MM.1S (cell line): ENCODE measurements at regions not wholly inside any gene's neighbourhood (a gene's known extent, or its start where the extent isn't known, plus 50 kb on each side); places are given as distances from the start of the nearest gene placed in this dataset.

Experiments used
- DNase-seq: peaks from one replicate; pipeline ENCODE4 v3.0.0-alpha.2; 2015
- H2AFZ ChIP-seq: fragments of 300-600 bp; sonication (generic); 2 replicates; pipeline ENCODE4 v1.6.0; 2016; ENCODE audit warnings: antibody characterized with exemption, low read length
- H3F3A ChIP-seq: fragments of 300-600 bp; sonication (generic); 2 replicates; pipeline ENCODE4 v1.6.1; 2016; ENCODE audit warnings: mild to moderate bottlenecking, antibody characterized with exemption, low read length, moderate library complexity, mixed read lengths; ENCODE audit not compliant: insufficient read depth
- H3K27ac ChIP-seq: fragments of 300-600 bp; sonication (generic); 2 replicates; pipeline ENCODE4 v1.5.1; 2016; ENCODE audit warnings: mild to moderate bottlenecking, low read length
- H3K27me3 ChIP-seq: fragments of 300-600 bp; sonication (generic); replicated peaks from 2 replicates; pipeline ENCODE4 v1.6.0; 2016; ENCODE audit warnings: low read length; ENCODE audit not compliant: insufficient read depth
- H3K36me3 ChIP-seq: fragments of 300-600 bp; sonication (generic); replicated peaks from 2 replicates; pipeline ENCODE4 v1.6.1; 2016; ENCODE audit warnings: mild to moderate bottlenecking, low read length, mixed read lengths; ENCODE audit not compliant: insufficient read depth
- H3K4me1 ChIP-seq: fragments of 300-600 bp; sonication (generic); 2 replicates; pipeline ENCODE4 v1.6.1; 2016; ENCODE audit warnings: low read length, mixed read lengths
- H3K4me2 ChIP-seq: fragments of 300-600 bp; sonication (generic); 2 replicates; pipeline ENCODE4 v1.6.0; 2016; ENCODE audit warnings: low read depth, low read length
- H3K4me3 ChIP-seq: fragments of 300-600 bp; sonication (generic); 2 replicates; pipeline ENCODE4 v1.5.1; 2016; ENCODE audit warnings: low read length, mixed read lengths
- H3K79me2 ChIP-seq: fragments of 300-600 bp; sonication (generic); 2 replicates; pipeline ENCODE4 v1.6.1; 2016; ENCODE audit warnings: mixed run types, low read length, mixed read lengths
- H3K9ac ChIP-seq: fragments of 300-600 bp; sonication (generic); 2 replicates; pipeline ENCODE4 v1.6.1; 2016; ENCODE audit warnings: low read length, mixed read lengths
- H3K9me2 ChIP-seq: fragments of 300-600 bp; sonication (generic); replicated peaks from 2 replicates; pipeline ENCODE4 v1.6.1; 2016; ENCODE audit warnings: mild to moderate bottlenecking, low read length, mixed read lengths; ENCODE audit not compliant: insufficient read depth
- H3K9me3 ChIP-seq: fragments of 300-600 bp; sonication (generic); replicated peaks from 2 replicates; pipeline ENCODE4 v1.6.1; 2016; ENCODE audit warnings: mild to moderate bottlenecking, low read length, mixed read lengths; ENCODE audit not compliant: insufficient read depth
- H4K20me1 ChIP-seq: fragments of 300-600 bp; sonication (generic); 2 replicates; pipeline ENCODE4 v1.6.1; 2016; ENCODE audit warnings: mild to moderate bottlenecking, low read length, moderate library complexity, mixed read lengths; ENCODE audit not compliant: insufficient read depth
- EZH2 ChIP-seq: fragments of 300-600 bp; sonication (generic); optimal IDR thresholded peaks from 2 replicates; pipeline ENCODE3; 2017; ENCODE audit warnings: low read depth, mild to moderate bottlenecking, antibody characterized with exemption, low read length, mixed read lengths
- EZH2phosphoT487 ChIP-seq: fragments of 300-600 bp; sonication (generic); IDR thresholded peaks from 2 replicates; pipeline ENCODE4 v1.6.1; 2018; ENCODE audit warnings: antibody characterized with exemption, low read length
- TF ChIP-seq, protein P1 (sequence below): fragments of 300-600 bp; sonication (generic); IDR thresholded peaks from 2 replicates; pipeline ENCODE4 v1.5.1; 2016; ENCODE audit warnings: antibody characterized with exemption, low read length, mixed read lengths

DNA sequence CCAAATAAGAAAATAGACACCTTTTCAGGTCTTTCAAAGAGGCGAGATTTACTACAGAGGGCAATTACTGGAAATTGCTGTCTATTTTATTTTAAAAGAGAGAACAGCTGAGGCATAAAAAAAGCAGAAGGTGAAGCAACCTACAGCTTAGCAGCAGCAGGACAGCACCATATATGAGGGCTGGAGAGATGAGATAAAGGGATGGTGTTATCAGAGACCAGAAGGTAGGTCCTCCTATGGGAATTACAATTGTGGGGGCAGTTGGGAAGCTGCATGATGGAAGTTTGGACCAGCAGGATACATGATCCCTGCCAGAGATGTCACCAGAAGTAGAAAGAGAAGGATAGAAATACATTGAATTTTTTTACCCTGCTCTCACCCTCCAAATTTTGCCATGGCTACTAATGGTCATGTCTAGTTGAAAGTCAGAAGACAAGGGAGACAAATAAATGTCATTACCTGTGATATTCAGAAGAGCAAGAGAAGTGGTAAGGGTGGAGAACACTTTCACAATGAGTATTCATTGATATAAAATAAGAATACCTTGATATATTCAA is 77.2 kb upstream of the CALCR start:
- Histone ChIP-seq H3K9me3 (no peaks in the 10 kb centered on the region), H3K27me3 (no peaks in the 10 kb centered on the region), H3K27ac (no peak overlapping the region), H4K20me1 (no peaks in the 10 kb centered on the region), H3K79me2 (no peaks in the 10 kb centered on the region), H3K4me2 (no peak overlapping the region), H3K9me2 (no peaks in the 10 kb centered on the region), H2AFZ (no peak overlapping the region), H3K9ac (no peak overlapping the region), H3K4me1 (no peaks in the 10 kb centered on the region), H3K36me3 (no peaks in the 10 kb centered on the region), H3F3A (no peaks in the 10 kb centered on the region), H3K4me3 (no peak overlapping the region)
- no peak for DNase-seq
- TF ChIP-seq EZH2phosphoT487: no peak
- TF ChIP-seq, protein P1, sequence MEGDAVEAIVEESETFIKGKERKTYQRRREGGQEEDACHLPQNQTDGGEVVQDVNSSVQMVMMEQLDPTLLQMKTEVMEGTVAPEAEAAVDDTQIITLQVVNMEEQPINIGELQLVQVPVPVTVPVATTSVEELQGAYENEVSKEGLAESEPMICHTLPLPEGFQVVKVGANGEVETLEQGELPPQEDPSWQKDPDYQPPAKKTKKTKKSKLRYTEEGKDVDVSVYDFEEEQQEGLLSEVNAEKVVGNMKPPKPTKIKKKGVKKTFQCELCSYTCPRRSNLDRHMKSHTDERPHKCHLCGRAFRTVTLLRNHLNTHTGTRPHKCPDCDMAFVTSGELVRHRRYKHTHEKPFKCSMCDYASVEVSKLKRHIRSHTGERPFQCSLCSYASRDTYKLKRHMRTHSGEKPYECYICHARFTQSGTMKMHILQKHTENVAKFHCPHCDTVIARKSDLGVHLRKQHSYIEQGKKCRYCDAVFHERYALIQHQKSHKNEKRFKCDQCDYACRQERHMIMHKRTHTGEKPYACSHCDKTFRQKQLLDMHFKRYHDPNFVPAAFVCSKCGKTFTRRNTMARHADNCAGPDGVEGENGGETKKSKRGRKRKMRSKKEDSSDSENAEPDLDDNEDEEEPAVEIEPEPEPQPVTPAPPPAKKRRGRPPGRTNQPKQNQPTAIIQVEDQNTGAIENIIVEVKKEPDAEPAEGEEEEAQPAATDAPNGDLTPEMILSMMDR: no peak

DNA sequence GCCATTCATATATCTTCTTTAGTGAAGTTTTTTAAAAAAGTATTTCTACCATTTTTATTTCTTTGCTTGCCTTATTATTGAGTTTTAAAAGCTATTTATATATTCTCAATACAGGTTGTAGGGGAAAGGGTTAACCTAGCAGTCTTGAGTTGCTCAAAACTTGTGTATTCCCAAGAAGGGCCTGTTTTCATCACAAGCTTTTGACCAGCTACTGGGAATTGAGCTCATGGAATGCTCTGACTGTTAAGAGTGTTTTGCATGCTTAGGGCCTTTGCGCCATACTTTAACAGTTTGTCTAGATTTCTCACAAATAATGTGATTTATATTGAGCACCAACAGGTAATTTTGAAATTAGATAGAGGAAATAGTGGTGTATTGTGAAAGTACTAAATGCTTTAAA is 72.0 kb upstream of the CALCR start:
- Histone ChIP-seq H3K27ac (no peak overlapping the region), H3K36me3 (no peaks in the 10 kb centered on the region), H4K20me1 (no peaks in the 10 kb centered on the region), H3K4me2 (no peak overlapping the region), H3K79me2 (no peaks in the 10 kb centered on the region), H3K9ac (no peak overlapping the region), H3K4me1 (no peaks in the 10 kb centered on the region), H3F3A (no peaks in the 10 kb centered on the region), H3K27me3 (no peaks in the 10 kb centered on the region), H3K9me3 (no peaks in the 10 kb centered on the region), H3K9me2 (no peaks in the 10 kb centered on the region), H2AFZ (no peak overlapping the region), H3K4me3 (no peak overlapping the region)
- no peak for DNase-seq
- TF ChIP-seq EZH2 (no peak), EZH2phosphoT487 (no peak)
- TF ChIP-seq, protein P1: no peak

DNA sequence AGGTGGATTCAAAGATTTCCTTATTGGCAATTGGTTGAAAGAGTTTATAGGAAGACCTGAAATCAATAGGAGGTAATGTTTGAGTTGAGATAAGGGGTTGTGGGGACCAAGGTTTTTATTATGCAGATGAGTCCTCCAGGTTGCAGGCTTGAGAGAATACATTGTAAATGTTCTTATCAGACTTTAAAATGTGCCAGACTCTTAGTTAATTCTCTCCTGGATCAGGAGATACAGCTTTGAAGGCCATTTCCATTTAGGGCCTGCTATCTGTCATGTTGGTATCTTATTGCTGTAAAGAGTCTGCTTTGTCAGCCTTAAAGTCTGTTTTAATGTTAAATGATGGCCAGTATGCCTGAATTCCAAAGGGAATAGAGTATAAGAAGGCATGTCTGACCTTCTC is 61.8 kb upstream of the CALCR start:
- Histone ChIP-seq H3K4me1 (no peaks in the 10 kb centered on the region), H3K9me3 (no peaks in the 10 kb centered on the region)

More for the DNA sequence above, 61.8 kb upstream of the CALCR start:
- no peak for DNase-seq
- no peaks in the 10 kb centered on the region for H3K36me3 ChIP-seq
- H3K4me2 ChIP-seq: no peak overlapping the region
- no peak overlapping the region for H3K4me3 ChIP-seq
- H3K9me2 ChIP-seq: no peaks in the 10 kb centered on the region
- H3K79me2 ChIP-seq: no peaks in the 10 kb centered on the region
- H3K27ac ChIP-seq: no peak overlapping the region
- H2AFZ ChIP-seq: no peak overlapping the region
- H3K9ac ChIP-seq: no peak overlapping the region
- no peaks in the 10 kb centered on the region for H4K20me1 ChIP-seq
- H3K27me3 ChIP-seq: no peaks in the 10 kb centered on the region
- TF ChIP-seq, protein P1: no peak
- TF ChIP-seq EZH2phosphoT487 (no peak), EZH2 (no peak)
- no peaks in the 10 kb centered on the region for H3F3A ChIP-seq
